PC-9 (cell line): ENCODE measurements at regions not wholly inside any gene's neighbourhood (a gene's known extent, or its start where the extent isn't known, plus 50 kb on each side); places are given as distances from the start of the nearest gene placed in this dataset.

Experiments used
- EZH2 ChIP-seq: fragments of 200-600 bp; sonication (generic); IDR thresholded peaks from 2 replicates; pipeline ENCODE4 v1.8.0; 2017; ENCODE audit warnings: antibody characterized with exemption, low read depth
- TF ChIP-seq, protein P1 (sequence below): fragments of 200-600 bp; sonication (generic); conservative IDR thresholded peaks from 2 replicates; pipeline ENCODE4 v1.6.1; 2017; ENCODE audit warnings: mixed run types, antibody characterized with exemption, mild to moderate bottlenecking, moderate library complexity

DNA sequence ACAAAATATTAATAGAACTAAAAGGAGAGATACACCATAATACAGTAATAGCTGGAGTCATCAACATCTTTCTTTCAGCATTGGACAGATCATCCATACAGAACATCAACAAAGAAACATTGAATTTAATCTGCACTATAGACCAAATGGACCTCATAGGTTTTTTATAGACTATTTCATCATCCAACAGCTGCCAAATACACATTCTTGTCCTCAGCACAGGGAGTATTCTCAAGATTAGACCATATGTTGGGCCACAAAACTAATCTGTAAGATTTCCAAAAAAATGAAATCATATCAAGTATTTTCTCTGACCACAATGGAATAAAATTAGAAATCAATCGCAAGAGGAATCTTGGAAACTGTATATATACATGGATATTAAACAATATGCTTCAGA, 86.9 kb downstream of the FSCB start:
- TF ChIP-seq, protein P1, sequence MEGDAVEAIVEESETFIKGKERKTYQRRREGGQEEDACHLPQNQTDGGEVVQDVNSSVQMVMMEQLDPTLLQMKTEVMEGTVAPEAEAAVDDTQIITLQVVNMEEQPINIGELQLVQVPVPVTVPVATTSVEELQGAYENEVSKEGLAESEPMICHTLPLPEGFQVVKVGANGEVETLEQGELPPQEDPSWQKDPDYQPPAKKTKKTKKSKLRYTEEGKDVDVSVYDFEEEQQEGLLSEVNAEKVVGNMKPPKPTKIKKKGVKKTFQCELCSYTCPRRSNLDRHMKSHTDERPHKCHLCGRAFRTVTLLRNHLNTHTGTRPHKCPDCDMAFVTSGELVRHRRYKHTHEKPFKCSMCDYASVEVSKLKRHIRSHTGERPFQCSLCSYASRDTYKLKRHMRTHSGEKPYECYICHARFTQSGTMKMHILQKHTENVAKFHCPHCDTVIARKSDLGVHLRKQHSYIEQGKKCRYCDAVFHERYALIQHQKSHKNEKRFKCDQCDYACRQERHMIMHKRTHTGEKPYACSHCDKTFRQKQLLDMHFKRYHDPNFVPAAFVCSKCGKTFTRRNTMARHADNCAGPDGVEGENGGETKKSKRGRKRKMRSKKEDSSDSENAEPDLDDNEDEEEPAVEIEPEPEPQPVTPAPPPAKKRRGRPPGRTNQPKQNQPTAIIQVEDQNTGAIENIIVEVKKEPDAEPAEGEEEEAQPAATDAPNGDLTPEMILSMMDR: no peak
- TF ChIP-seq EZH2: no peak
